ENCODE measurements at regions not wholly inside any gene's neighbourhood (a gene's known extent, or its start where the extent isn't known, plus 50 kb on each side); places are given as distances from the start of the nearest gene placed in this dataset.
"Not testable (repeated sequence)": the region's sequence is repeated elsewhere in the genome, so short reads cannot be mapped to it uniquely, and the experiment has no call there.

- no peak for DNase-seq (ENCODE audit: low spot score)
Measured at GRCh38 chr2:34291076-34291475, 692.0 kb upstream of the FAM98A start.

GRCh38 chr2:34288016-34288415 lies 688.9 kb upstream of the FAM98A start:
- no peak for DNase-seq (ENCODE audit: low spot score)

GRCh38 chr2:34280606-34281005 lies 681.5 kb upstream of the FAM98A start:
- no peak for DNase-seq (ENCODE audit: low spot score)

- DNase-seq (ENCODE audit: low spot score) = no peak
Measured at GRCh38 chr2:34266908-34267697, 668.0 kb upstream of the FAM98A start.

- no peak for DNase-seq (ENCODE audit: low spot score)
Measured at GRCh38 chr2:34261701-34262100, 662.6 kb upstream of the FAM98A start.

GRCh38 chr2:34254272-34254878 lies 655.3 kb upstream of the FAM98A start:
- no peak for DNase-seq (ENCODE audit: low spot score)

- no peak for DNase-seq (ENCODE audit: low spot score)
Measured at GRCh38 chr2:34252111-34252510, 653.0 kb upstream of the FAM98A start.

- DNase-seq (ENCODE audit: low spot score) = no peak
Measured at GRCh38 chr2:34251578-34251977, 652.5 kb upstream of the FAM98A start.

- no peak for DNase-seq (ENCODE audit: low spot score)
Measured at GRCh38 chr2:34244195-34244594, 645.1 kb upstream of the FAM98A start.

GRCh38 chr2:34242763-34243123 lies 643.6 kb upstream of the FAM98A start:
- DNase-seq (ENCODE audit: low spot score) = no peak

GRCh38 chr2:34241905-34242762 lies 643.0 kb upstream of the FAM98A start:
- no peak for DNase-seq (ENCODE audit: low spot score)

GRCh38 chr2:34239511-34239910 lies 640.4 kb upstream of the FAM98A start:
- no peak for DNase-seq (ENCODE audit: low spot score)

- DNase-seq (ENCODE audit: low spot score) = no peak
Measured at GRCh38 chr2:34234823-34235222, 635.7 kb upstream of the FAM98A start.

GRCh38 chr2:34229998-34230397 lies 630.9 kb upstream of the FAM98A start:
- DNase-seq (ENCODE audit: low spot score) = no peak

GRCh38 chr2:34215174-34215573 lies 616.1 kb upstream of the FAM98A start:
- no peak for DNase-seq (ENCODE audit: low spot score)

- DNase-seq (ENCODE audit: low spot score) = not testable (repeated sequence)
Measured at GRCh38 chr2:34210382-34210781, 611.3 kb upstream of the FAM98A start.

- no peak for DNase-seq (ENCODE audit: low spot score)
Measured at GRCh38 chr2:34204560-34204959, 605.5 kb upstream of the FAM98A start.

GRCh38 chr2:34201099-34201498 lies 602.0 kb upstream of the FAM98A start:
- DNase-seq (ENCODE audit: low spot score) = no peak

GRCh38 chr2:34199971-34200370 lies 600.9 kb upstream of the FAM98A start:
- DNase-seq (ENCODE audit: low spot score) = no peak

GRCh38 chr2:34193164-34193563 lies 594.1 kb upstream of the FAM98A start:
- no peak for DNase-seq (ENCODE audit: low spot score)

- DNase-seq (ENCODE audit: low spot score) = no peak
Measured at GRCh38 chr2:34188464-34189303, 589.6 kb upstream of the FAM98A start.

- no peak for DNase-seq (ENCODE audit: low spot score)
Measured at GRCh38 chr2:34179511-34179910, 580.4 kb upstream of the FAM98A start.
